ENCODE measurements at regions not wholly inside any gene's neighbourhood (a gene's known extent, or its start where the extent isn't known, plus 50 kb on each side); places are given as distances from the start of the nearest gene placed in this dataset.
"Not testable (repeated sequence)": the region's sequence is repeated elsewhere in the genome, so short reads cannot be mapped to it uniquely, and the experiment has no call there.

GRCh38 chr4:155468282-155468681, 91.5 kb upstream of the MAP9 start:
- no peak for DNase-seq (ENCODE audit: low read depth)

- DNase-seq (ENCODE audit: low read depth): no peak
Measured at GRCh38 chr4:155450676-155451075, 73.9 kb upstream of the MAP9 start.

GRCh38 chr4:155445306-155445705, 68.5 kb upstream of the MAP9 start:
- DNase-seq (ENCODE audit: low read depth): no peak

GRCh38 chr4:155444721-155445120, 68.0 kb upstream of the MAP9 start:
- DNase-seq (ENCODE audit: low read depth): no peak

- DNase-seq (ENCODE audit: low read depth): no peak
Measured at GRCh38 chr4:155442267-155443105, 65.7 kb upstream of the MAP9 start.

- DNase-seq (ENCODE audit: low read depth): no peak
Measured at GRCh38 chr4:155441475-155441874, 64.7 kb upstream of the MAP9 start.

GRCh38 chr4:155439760-155440159, 63.0 kb upstream of the MAP9 start:
- DNase-seq (ENCODE audit: low read depth): not testable (repeated sequence)

GRCh38 chr4:155434904-155435303, 58.1 kb upstream of the MAP9 start:
- DNase-seq (ENCODE audit: low read depth): no peak

GRCh38 chr4:155434366-155434765, 57.6 kb upstream of the MAP9 start:
- DNase-seq (ENCODE audit: low read depth): peak; percentile 13

- no peak for DNase-seq (ENCODE audit: low read depth)
Measured at GRCh38 chr4:155433636-155434360, 57.0 kb upstream of the MAP9 start.

GRCh38 chr4:155430895-155431795, 54.4 kb upstream of the MAP9 start:
- DNase-seq (ENCODE audit: low read depth): no peak

- no peak for DNase-seq (ENCODE audit: low read depth)
Measured at GRCh38 chr4:155428128-155428527, 51.4 kb upstream of the MAP9 start.

GRCh38 chr4:155426953-155427352, 50.2 kb upstream of the MAP9 start:
- no peak for DNase-seq (ENCODE audit: low read depth)
